SK-N-SH treated with all-trans-retinoic acid at 6 μM for 48 hours (cell line): ENCODE measurements at regions not wholly inside any gene's neighbourhood (a gene's known extent, or its start where the extent isn't known, plus 50 kb on each side); places are given as distances from the start of the nearest gene placed in this dataset.

Experiments used
- ATAC-seq: fragments of 200-7000 bp; cut with Tn5 transposase; 3 replicates; pipeline ENCODE4 v1.9.1; 2020; ENCODE audit warnings: mild to moderate bottlenecking, moderate library complexity
- ARNTL ChIP-seq: fragments of 450-650 bp; formaldehyde crosslinking; IDR thresholded peaks from 2 replicates; pipeline ENCODE4 v1.5.0; 2020; ENCODE audit warnings: low read depth, mild to moderate bottlenecking, moderate library complexity, borderline replicate concordance
- BACH2 ChIP-seq: fragments of 250-450 bp; sonication (Bioruptor Pico); IDR thresholded peaks from 2 replicates; pipeline ENCODE4 v1.9.0; 2021; ENCODE audit warnings: mild to moderate bottlenecking, borderline replicate concordance
- CSDC2 ChIP-seq: fragments of 250-450 bp; sonication (Bioruptor Pico); IDR thresholded peaks from 2 replicates; pipeline ENCODE4 v1.5.0; 2020; ENCODE audit warnings: mild to moderate bottlenecking, moderate library complexity
- ESRRG ChIP-seq: fragments of 250-450 bp; sonication (Bioruptor Pico); IDR thresholded peaks from 2 replicates; pipeline ENCODE4 v1.6.1; 2021; ENCODE audit warnings: mild to moderate bottlenecking
- GLIS3 ChIP-seq: fragments of 250-450 bp; sonication (Bioruptor Pico); IDR thresholded peaks from 2 replicates; pipeline ENCODE4 v1.5.0; 2020; ENCODE audit warnings: mild to moderate bottlenecking, moderate library complexity
- ISL1 ChIP-seq: fragments of 250-450 bp; sonication (Bioruptor Pico); IDR thresholded peaks from 2 replicates; pipeline ENCODE4 v2.1.2; 2022; ENCODE audit warnings: mild to moderate bottlenecking, moderate library complexity
- PPARA ChIP-seq: fragments of 250-450 bp; sonication (Bioruptor Pico); IDR thresholded peaks from 2 replicates; pipeline ENCODE4 v1.5.0; 2020; ENCODE audit warnings: mild to moderate bottlenecking, borderline replicate concordance
- SNAI2 ChIP-seq: fragments of 250-450 bp; sonication (Bioruptor Pico); IDR thresholded peaks from 2 replicates; pipeline ENCODE4 v1.5.0; 2020; ENCODE audit warnings: mild to moderate bottlenecking, moderate library complexity
- TCF4 ChIP-seq: fragments of 250-450 bp; sonication (Bioruptor Pico); IDR thresholded peaks from 2 replicates; pipeline ENCODE4 v1.8.0; 2021; ENCODE audit warnings: mild to moderate bottlenecking, moderate library complexity, borderline replicate concordance
- TOX ChIP-seq: fragments of 250-450 bp; sonication (Bioruptor Pico); IDR thresholded peaks from 2 replicates; pipeline ENCODE4 v1.8.0; 2021; ENCODE audit warnings: mild to moderate bottlenecking, moderate library complexity, borderline replicate concordance
- ZC3H10 ChIP-seq: fragments of 250-450 bp; sonication (Bioruptor Pico); IDR thresholded peaks from 2 replicates; pipeline ENCODE4 v1.5.1; 2021; ENCODE audit warnings: mild to moderate bottlenecking, moderate library complexity
- ZFP30 ChIP-seq: fragments of 450-650 bp; formaldehyde crosslinking; IDR thresholded peaks from 2 replicates; pipeline ENCODE4 v1.5.0; 2022; ENCODE audit warnings: mild to moderate bottlenecking, moderate library complexity
- ZNF565 ChIP-seq: fragments of 450-650 bp; formaldehyde crosslinking; conservative IDR thresholded peaks from 2 replicates; pipeline ENCODE4 v1.5.0; 2020; ENCODE audit warnings: low read depth, mild to moderate bottlenecking, moderate library complexity
- ZNF70 ChIP-seq: fragments of 450-650 bp; formaldehyde crosslinking; IDR thresholded peaks from 2 replicates; pipeline ENCODE4 v1.5.0; 2020; ENCODE audit warnings: mild to moderate bottlenecking, moderate library complexity
- ZNF8 ChIP-seq: fragments of 450-650 bp; formaldehyde crosslinking; IDR thresholded peaks from 2 replicates; pipeline ENCODE4 v1.5.0; 2020; ENCODE audit warnings: mild to moderate bottlenecking, moderate library complexity
- TF ChIP-seq, protein P1 (sequence below): fragments of 250-450 bp; sonication (Bioruptor Pico); IDR thresholded peaks from 2 replicates; pipeline ENCODE4 v1.8.0; 2020; ENCODE audit warnings: mild to moderate bottlenecking, moderate library complexity, borderline replicate concordance
- TF ChIP-seq, protein P2 (sequence below): fragments of 250-450 bp; sonication (Bioruptor Pico); IDR thresholded peaks from 2 replicates; pipeline ENCODE4 v1.5.1; 2020; ENCODE audit warnings: low read depth, mild to moderate bottlenecking, moderate library complexity
- TF ChIP-seq, protein P3 (sequence below): fragments of 250-450 bp; sonication (Bioruptor Pico); IDR thresholded peaks from 2 replicates; pipeline ENCODE4 v1.5.1; 2021; ENCODE audit warnings: mild to moderate bottlenecking, moderate library complexity
- TF ChIP-seq, protein P4 (sequence below): fragments of 250-450 bp; sonication (Bioruptor Pico); IDR thresholded peaks from 2 replicates; pipeline ENCODE4 v1.5.0; 2020; ENCODE audit warnings: mild to moderate bottlenecking, moderate library complexity

DNA sequence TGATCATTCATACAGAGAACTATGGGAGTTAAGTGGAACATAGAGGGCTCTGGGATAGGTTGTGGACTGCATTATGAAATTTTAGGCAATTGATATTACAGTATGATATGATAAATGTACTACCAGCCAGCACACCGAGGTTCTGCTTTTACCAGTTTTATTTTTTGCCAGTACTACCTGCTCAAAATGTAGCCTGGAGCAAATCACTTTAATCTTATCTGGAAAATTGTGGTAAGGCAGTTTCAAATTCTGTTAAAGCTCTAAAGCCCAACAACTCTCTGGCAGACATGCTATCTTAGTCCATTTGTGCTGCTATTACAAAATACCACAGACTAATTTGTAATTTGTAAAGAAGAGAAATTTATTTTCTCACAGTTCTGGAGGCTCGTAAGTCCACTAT is 474.9 kb upstream of the CWC22 start:
- no peak for ATAC-seq
- TF ChIP-seq ZC3H10 (CRISPR knock-in tag) (no peak), SNAI2 (CRISPR knock-in tag) (no peak), ESRRG (CRISPR knock-in tag) (no peak), TCF4 (CRISPR knock-in tag) (no peak), ZNF565 (CRISPR knock-in tag) (no peak), PPARA (no peak), ISL1 (CRISPR knock-in tag) (no peak), CSDC2 (CRISPR knock-in tag) (no peak)
- TF ChIP-seq, protein P1, sequence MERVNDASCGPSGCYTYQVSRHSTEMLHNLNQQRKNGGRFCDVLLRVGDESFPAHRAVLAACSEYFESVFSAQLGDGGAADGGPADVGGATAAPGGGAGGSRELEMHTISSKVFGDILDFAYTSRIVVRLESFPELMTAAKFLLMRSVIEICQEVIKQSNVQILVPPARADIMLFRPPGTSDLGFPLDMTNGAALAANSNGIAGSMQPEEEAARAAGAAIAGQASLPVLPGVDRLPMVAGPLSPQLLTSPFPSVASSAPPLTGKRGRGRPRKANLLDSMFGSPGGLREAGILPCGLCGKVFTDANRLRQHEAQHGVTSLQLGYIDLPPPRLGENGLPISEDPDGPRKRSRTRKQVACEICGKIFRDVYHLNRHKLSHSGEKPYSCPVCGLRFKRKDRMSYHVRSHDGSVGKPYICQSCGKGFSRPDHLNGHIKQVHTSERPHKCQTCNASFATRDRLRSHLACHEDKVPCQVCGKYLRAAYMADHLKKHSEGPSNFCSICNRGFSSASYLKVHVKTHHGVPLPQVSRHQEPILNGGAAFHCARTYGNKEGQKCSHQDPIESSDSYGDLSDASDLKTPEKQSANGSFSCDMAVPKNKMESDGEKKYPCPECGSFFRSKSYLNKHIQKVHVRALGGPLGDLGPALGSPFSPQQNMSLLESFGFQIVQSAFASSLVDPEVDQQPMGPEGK (CRISPR knock-in tag): no peak
- TF ChIP-seq, protein P2, sequence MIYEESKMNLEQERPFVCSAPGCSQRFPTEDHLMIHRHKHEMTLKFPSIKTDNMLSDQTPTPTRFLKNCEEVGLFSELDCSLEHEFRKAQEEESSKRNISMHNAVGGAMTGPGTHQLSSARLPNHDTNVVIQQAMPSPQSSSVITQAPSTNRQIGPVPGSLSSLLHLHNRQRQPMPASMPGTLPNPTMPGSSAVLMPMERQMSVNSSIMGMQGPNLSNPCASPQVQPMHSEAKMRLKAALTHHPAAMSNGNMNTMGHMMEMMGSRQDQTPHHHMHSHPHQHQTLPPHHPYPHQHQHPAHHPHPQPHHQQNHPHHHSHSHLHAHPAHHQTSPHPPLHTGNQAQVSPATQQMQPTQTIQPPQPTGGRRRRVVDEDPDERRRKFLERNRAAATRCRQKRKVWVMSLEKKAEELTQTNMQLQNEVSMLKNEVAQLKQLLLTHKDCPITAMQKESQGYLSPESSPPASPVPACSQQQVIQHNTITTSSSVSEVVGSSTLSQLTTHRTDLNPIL: no peak

DNA sequence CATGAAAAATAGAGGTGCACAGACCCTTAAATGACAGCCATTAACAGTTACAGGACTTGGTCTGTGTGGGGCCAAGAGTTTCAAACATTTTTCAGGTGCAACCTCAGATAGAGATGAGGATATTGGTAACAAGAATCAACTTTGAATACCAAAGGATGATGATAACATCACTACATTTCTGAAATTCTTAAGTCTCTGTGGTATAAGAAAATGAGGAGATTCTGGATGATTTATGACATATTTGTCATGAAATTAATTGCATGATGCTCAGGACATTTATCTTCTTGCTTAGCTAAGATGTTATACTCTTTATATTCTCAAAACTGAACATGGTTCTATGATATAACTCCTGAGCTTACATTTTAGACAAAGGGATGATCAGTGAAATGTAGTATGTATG is 471.8 kb upstream of the CWC22 start:
- TF ChIP-seq ISL1 (CRISPR knock-in tag): peak; percentile 71
- TF ChIP-seq, protein P1 (CRISPR knock-in tag): no peak
- peak; percentile 37; the same call in 1 of the 3 replicates for ATAC-seq

DNA sequence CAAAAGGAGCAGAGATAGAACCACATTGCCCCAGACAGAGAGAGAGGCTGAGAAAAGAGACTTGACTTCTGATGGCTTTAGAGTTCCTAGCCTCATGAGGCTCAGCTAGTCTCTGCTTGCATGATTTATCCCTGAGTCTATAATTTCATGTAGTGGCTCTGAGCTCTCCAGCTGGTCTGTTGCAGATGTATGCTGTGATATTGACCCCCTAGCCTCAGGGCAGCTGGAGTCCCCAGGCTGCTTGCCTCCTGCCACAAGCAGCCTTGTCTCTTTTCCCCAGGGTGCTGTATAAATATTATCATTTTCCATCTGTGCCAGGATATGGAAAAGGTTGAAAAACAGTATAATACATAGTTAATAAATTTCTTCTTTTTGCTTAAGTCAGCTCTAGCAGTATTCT is 467.6 kb upstream of the CWC22 start:
- TF ChIP-seq ISL1 (CRISPR knock-in tag): no peak
- no peak for TF ChIP-seq BACH2 (CRISPR knock-in tag)
- no peak for TF ChIP-seq ZFP30 (CRISPR knock-in tag)
- TF ChIP-seq ZNF8 (CRISPR knock-in tag): no peak
- no peak for TF ChIP-seq ARNTL (CRISPR knock-in tag)
- TF ChIP-seq GLIS3: no peak
- no peak for TF ChIP-seq ZNF70
- TF ChIP-seq TOX: no peak
- TF ChIP-seq, protein P1 (CRISPR knock-in tag): no peak
- TF ChIP-seq PPARA: no peak
- TF ChIP-seq, protein P3, sequence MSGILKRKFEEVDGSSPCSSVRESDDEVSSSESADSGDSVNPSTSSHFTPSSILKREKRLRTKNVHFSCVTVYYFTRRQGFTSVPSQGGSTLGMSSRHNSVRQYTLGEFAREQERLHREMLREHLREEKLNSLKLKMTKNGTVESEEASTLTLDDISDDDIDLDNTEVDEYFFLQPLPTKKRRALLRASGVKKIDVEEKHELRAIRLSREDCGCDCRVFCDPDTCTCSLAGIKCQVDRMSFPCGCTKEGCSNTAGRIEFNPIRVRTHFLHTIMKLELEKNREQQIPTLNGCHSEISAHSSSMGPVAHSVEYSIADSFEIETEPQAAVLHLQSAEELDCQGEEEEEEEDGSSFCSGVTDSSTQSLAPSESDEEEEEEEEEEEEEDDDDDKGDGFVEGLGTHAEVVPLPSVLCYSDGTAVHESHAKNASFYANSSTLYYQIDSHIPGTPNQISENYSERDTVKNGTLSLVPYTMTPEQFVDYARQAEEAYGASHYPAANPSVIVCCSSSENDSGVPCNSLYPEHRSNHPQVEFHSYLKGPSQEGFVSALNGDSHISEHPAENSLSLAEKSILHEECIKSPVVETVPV (CRISPR knock-in tag): no peak
- TF ChIP-seq, protein P4, sequence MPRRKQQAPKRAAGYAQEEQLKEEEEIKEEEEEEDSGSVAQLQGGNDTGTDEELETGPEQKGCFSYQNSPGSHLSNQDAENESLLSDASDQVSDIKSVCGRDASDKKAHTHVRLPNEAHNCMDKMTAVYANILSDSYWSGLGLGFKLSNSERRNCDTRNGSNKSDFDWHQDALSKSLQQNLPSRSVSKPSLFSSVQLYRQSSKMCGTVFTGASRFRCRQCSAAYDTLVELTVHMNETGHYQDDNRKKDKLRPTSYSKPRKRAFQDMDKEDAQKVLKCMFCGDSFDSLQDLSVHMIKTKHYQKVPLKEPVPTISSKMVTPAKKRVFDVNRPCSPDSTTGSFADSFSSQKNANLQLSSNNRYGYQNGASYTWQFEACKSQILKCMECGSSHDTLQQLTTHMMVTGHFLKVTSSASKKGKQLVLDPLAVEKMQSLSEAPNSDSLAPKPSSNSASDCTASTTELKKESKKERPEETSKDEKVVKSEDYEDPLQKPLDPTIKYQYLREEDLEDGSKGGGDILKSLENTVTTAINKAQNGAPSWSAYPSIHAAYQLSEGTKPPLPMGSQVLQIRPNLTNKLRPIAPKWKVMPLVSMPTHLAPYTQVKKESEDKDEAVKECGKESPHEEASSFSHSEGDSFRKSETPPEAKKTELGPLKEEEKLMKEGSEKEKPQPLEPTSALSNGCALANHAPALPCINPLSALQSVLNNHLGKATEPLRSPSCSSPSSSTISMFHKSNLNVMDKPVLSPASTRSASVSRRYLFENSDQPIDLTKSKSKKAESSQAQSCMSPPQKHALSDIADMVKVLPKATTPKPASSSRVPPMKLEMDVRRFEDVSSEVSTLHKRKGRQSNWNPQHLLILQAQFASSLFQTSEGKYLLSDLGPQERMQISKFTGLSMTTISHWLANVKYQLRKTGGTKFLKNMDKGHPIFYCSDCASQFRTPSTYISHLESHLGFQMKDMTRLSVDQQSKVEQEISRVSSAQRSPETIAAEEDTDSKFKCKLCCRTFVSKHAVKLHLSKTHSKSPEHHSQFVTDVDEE: no peak

More for the DNA sequence above, 467.6 kb upstream of the CWC22 start:
- ATAC-seq: no peak
